Psoas muscle (tissue), 7 donors: ENCODE measurements at regions not wholly inside any gene's neighbourhood (a gene's known extent, or its start where the extent isn't known, plus 50 kb on each side); places are given as distances from the start of the nearest gene placed in this dataset.

Experiments
- ATAC-seq, 4 donors: fragments of 200-7000 bp; cut with Tn5 transposase; one replicate each; pipeline ENCODE4 v1.9.1; 2020; ENCODE audit warnings: moderate library complexity in 3 of 4, mild to moderate bottlenecking in 2 of 4
- DNase-seq, 2 donors: peaks; one replicate each; pipeline ENCODE4 v3.0.0-alpha.2; 2020
- H3K27ac ChIP-seq: fragments of 200-600 bp; one replicate; pipeline ENCODE4 v1.8.0; 2022
- H3K27me3 ChIP-seq, 3 donors: fragments of 200-600 bp in 1 of 3; one replicate each; pipeline versions ENCODE4 v1.6.1 to v1.8.0; 2013 to 2022; ENCODE audit warnings: low read length in 2 of 3, mild to moderate bottlenecking in 2 of 3, moderate library complexity in 1 of 3; ENCODE audit not compliant: insufficient read depth in 3 of 3
- H3K36me3 ChIP-seq, 2 donors: fragments of 200-600 bp in 1 of 2; one replicate each; pipeline versions ENCODE4 v1.6.1 to v1.8.0; 2013 to 2022; ENCODE audit warnings: low read depth in 1 of 2, mild to moderate bottlenecking in 1 of 2, moderate library complexity in 1 of 2; ENCODE audit not compliant: insufficient read depth in 1 of 2
- H3K4me1 ChIP-seq: fragments of 200-600 bp; one replicate; pipeline ENCODE4 v1.8.0; 2022
- H3K4me3 ChIP-seq: fragments of 200-600 bp; one replicate; pipeline ENCODE4 v1.8.0; 2022; ENCODE audit warnings: mild to moderate bottlenecking
- H3K9me3 ChIP-seq: fragments of 200-600 bp; one replicate; pipeline ENCODE4 v1.8.0; 2022
- CTCF ChIP-seq: fragments of 200-600 bp; IDR thresholded peaks from one replicate; pipeline ENCODE4 v1.8.0; 2022; ENCODE audit warnings: antibody characterized with exemption
- WGBS, 3 donors: extraction: QIAGEN DNeasy Blood & Tissue Kit; methylation state at CpG; one replicate each; pipeline versions ENCODE4 v1.1.6 to v1.1.7; 2013; 5-methylcytosine and 5-hydroxymethylcytosine counted together
- intact Hi-C, 2 donors: fragments of 100-400 bp; cut with DNase I; formaldehyde crosslinking; loops; one replicate each; pipeline versions ENCODE4 v1.11.0 to v1.14.2; 2022
- donor health status: healthy with polysubstance abuse.
- donor health status: DM: no; HTN: no; CAD: no; lungs with moderate emphysema.
- donor health status: Bipolar disorder and iron deficiency.
- donor health status: healthy.
- donor health status: DM: yes; HTN: yes; CAD: no.
- donor health status: DM: no; HTN: no; CAD: no.
- donor health status: DM: yes; HTN: yes; CAD: no.

DNA sequence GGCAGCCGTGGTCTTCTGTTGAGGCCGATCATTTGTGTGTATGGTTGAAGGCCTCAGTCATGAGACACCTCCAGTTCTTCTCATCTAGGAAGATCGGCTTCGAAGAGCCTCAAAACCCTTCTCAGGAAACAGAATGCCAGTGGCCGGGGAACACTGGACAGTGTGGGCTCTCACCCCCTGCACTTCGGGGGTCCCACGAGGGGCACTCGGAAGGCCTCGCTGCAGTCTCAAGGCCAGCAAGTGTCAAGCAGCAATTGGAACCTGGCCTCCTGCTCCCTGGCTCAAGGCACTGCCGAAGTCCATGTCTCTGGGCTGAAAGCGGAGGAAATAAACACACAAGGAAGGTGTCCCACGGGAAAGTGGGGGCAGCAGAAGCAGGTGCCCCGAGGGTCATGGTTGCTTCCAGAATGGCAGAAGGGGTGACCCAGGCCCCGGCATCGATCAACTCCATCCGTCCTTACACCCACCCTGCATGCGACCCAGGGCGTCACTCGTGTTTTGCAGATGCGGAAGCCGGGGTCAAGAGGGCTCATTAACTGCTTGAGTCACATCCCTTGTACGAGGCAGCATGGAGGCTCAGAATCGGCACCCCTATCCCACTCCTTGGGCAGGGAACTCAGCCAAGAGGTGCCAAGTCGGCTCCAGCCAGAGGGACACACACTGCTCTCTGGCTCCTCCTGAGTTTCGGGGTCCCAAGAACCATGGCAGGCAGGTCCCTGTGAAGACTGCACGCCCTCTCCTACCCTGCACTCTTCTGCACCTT is 231.3 kb upstream of the SHH start:
- intact Hi-C loops, result no loop called here
- Histone ChIP-seq H3K9me3 (no peaks in the 10 kb centered on the region), H3K36me3 (no peaks in the 10 kb centered on the region), H3K4me3 (no peak overlapping the region), H3K27me3 (peaks cover 0 to 3% (median 0%) of the 10 kb centered on the region in 3 donors), H3K4me1 (no peaks in the 10 kb centered on the region), H3K27ac (no peak overlapping the region)
- WGBS, 3 donors, result 71 to 78% (median 76%) methylated on average over 26 of the region's 26 CpGs
- ATAC-seq, result no peak
- DNase-seq, result no peak
- TF ChIP-seq CTCF, result no peak

DNA sequence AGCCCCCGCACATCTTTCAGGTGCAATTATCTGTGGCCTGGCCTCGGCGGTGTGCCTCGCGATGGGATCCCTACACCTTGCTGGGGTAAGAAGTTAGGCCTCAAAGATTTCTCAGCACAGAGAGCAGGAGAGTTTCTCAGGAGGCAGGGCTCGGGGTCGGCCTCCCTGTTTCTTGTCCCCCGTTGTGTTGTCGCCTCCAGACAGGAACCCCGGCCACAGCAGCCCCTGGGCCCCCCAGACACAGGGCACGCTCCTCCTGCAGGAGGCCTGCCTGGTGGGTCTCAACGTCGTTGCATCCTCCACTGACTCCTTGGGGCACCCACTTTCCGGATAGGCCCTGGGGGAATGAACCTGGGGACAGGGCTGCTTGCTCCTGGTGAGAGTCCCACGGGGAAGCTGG is 229.1 kb upstream of the SHH start:
- no peak for TF ChIP-seq CTCF
- H3K27me3 ChIP-seq, result peaks cover 0 to 4% (median 0%) of the 10 kb centered on the region in 3 donors
- no peak overlapping the region for H3K4me3 ChIP-seq
- H3K4me1 ChIP-seq, result no peaks in the 10 kb centered on the region
- no peak overlapping the region for H3K27ac ChIP-seq
- H3K9me3 ChIP-seq, result no peaks in the 10 kb centered on the region
- H3K36me3 ChIP-seq, result no peaks in the 10 kb centered on the region
- ATAC-seq (no peak), DNase-seq (no peak)
- intact Hi-C loops, result no loop called here
- WGBS, 3 donors, result 70 to 73% (median 73%) methylated on average over 15 of the region's 15 CpGs

GRCh38 chr7:156039971-156040677 is 227.9 kb upstream of the SHH start:
- no peak overlapping the region for H3K27ac ChIP-seq
- intact Hi-C loops, result no loop called here
- H3K9me3 ChIP-seq, result no peaks in the 10 kb centered on the region
- no peak overlapping the region for H3K4me3 ChIP-seq
- WGBS, 3 donors, result 71 to 84% (median 75%) methylated on average over 29 to 32 of the region's 32 CpGs
- ATAC-seq (no peak), DNase-seq (no peak)
- peaks cover 0 to 2% (median 0%) of the 10 kb centered on the region in 3 donors for H3K27me3 ChIP-seq
- no peaks in the 10 kb centered on the region for H3K4me1 ChIP-seq
- no peak for TF ChIP-seq CTCF
- H3K36me3 ChIP-seq, result no peaks in the 10 kb centered on the region

DNA sequence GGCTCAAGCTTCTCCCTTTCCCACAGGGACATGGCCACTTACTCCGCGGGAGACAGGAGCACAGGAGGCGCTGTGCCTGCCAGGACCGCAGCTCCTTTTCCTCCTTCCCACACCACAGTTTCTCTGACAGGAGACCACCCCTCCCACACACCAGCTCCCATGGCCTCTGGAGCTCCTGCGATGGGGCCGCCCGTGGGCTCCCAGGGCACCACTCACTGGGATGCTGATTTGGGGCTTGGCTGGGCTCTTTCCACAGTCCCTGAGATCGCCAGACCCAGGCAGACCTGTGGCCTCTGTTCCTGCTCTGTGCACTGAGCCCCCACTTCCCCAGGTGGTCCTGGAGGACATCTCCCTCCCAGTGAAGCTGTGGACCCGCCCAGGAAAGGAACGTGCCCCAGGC is 226.9 kb upstream of the SHH start:
- Histone ChIP-seq H3K27me3 (peaks cover 0 to 2% (median 0%) of the 10 kb centered on the region in 3 donors), H3K4me3 (no peak overlapping the region), H3K27ac (no peak overlapping the region), H3K36me3 (no peaks in the 10 kb centered on the region), H3K4me1 (no peaks in the 10 kb centered on the region), H3K9me3 (no peaks in the 10 kb centered on the region)
- no peak for ATAC-seq
- DNase-seq, result no peak
- 74 to 82% (median 82%) methylated on average over 10 of the region's 10 CpGs for WGBS, 3 donors
- intact Hi-C loops, result no loop called here
- no peak for TF ChIP-seq CTCF
